ENCODE measurements at regions not wholly inside any gene's neighbourhood (a gene's known extent, or its start where the extent isn't known, plus 50 kb on each side); places are given as distances from the start of the nearest gene placed in this dataset.

DNA sequence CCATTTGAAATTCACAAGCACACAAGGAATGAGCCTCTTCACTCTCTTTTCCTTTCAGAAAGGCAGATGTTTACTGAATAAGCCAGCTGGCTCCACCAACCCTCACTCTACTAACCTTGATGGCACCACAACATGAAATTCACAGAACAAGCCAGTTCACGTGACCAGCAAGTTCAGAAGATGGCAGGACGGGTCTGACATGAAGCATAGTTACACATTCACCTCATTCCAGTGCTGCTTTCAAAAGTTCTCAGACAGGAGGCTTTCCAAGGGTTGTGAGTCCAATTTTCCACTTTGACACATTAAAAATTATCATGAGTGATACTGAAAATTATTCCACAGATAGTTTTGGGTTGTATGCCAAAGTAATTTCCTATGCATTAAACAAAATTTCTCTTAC, 74.2 kb upstream of the MBOAT2 start:
- no peak for DNase-seq

GRCh38 chr2:9076755-9077154, 73.3 kb upstream of the MBOAT2 start:
- DNase-seq = no peak

GRCh38 chr2:9076210-9076609, 72.7 kb upstream of the MBOAT2 start:
- DNase-seq = no peak

GRCh38 chr2:9074930-9075329, 71.4 kb upstream of the MBOAT2 start:
- no peak for DNase-seq

DNA sequence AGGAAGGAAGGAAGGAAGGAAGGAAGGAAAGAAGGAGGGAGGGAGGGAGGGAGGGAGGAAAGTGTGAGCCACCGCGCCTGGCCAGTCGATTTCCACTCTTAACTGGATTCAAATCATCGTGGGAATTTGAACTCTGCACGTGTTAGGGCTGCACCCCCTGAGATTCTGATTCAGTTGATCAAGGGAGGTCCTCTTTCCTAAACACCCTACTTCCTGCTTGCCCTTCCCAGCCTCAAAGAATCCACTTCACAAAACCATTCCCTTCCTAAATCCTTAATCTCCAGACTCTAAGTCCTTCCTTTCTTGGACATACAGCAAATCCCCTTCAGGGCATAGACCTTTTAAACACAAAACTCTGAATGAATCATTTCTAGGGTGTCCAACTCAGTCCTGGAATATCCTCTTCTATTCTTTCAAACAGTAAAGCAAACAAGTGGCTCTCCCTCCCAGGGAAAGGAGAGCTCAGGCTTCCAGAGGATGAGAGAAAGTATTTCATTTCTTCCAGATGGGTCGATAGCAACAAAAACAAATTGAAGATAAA, 68.2 kb upstream of the MBOAT2 start:
- DNase-seq = no peak

DNA sequence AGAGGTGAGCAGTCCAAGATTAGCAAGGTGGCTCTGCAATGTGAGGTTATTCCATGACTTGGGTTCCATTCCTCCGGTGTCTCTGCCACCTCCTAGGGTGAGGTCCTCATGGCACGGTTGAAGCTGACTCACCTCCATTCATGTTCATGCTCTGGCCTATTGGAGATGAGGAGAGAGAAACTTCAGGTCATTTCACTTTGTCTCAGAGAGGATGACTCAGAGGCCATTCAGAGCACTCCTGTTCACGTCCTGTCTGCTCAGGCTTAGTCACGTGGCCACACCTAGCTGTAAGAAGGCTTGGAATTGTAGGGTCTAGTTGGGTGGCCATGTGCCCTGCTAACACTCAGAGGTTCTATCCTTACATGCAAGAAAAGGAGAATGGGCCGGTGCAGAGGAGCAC, 67.5 kb upstream of the MBOAT2 start:
- DNase-seq = no peak

GRCh38 chr2:9069543-9069942, 66.1 kb upstream of the MBOAT2 start:
- no peak for DNase-seq

DNA sequence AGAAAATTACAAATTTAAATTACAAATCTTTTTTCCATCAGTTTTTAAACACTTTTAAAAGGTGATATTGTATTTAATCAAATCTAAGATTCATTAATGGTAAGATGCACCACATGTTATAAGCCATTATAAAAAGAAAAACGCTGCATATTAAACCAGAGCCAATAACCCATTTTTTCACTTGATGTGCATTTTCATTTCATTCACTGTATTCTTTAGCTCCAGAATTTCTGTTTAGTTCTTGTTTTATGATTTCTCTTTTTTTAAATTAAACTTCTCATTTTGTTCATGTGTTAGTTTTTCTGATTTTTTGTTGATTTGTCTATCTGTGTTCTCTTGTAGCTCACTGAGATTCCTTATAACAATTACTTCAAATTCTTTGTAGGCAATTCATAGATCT, 62.4 kb upstream of the MBOAT2 start:
- no peak for DNase-seq

DNA sequence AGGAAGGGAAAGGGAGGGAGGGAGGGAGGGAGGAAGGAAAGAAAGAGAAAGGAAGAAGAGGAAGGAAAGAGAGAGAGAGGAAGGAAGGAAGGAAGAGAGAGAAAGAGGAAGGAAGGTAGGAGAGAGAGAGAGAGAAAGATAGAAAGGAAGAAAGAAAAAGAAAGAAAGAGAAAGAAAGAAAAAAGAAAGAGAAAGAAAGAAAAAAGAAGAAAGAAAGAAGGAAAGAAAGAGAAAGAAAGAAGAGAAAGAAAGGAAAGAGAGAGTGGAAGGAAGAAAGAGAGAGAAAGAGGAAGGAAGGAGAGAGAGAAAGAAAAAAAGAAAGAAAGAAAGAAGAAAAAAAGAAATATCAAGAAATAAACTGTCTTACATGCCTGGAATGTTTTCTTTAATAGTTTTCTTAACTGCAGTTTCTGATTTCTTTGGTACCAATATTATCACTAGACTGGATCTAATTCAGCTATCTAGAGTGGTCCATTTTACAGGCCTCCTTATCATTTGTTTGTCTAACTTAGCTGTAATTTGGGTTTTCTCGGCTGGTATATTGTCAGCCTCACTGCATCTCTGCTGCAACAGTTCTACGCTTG, 59.6 kb upstream of the MBOAT2 start:
- DNase-seq = no peak

- no peak for DNase-seq
Measured at GRCh38 chr2:9060819-9061218, 57.3 kb upstream of the MBOAT2 start.

- no peak for DNase-seq
Measured at GRCh38 chr2:9057939-9058761, 54.7 kb upstream of the MBOAT2 start.

- DNase-seq = no peak
Measured at GRCh38 chr2:9055471-9055870, 52.0 kb upstream of the MBOAT2 start.

- DNase-seq = no peak
Measured at GRCh38 chr2:9053534-9053931, 50.0 kb upstream of the MBOAT2 start.

All from inflammatory macrophage treated with lipopolysaccharide for 1 hour (primary cell).